Gastrocnemius medialis (tissue), 4 donors: ENCODE measurements at regions not wholly inside any gene's neighbourhood (a gene's known extent, or its start where the extent isn't known, plus 50 kb on each side); places are given as distances from the start of the nearest gene placed in this dataset.
A peak's percentile ranks its signal among the peaks of the same experiment; 100 is the strongest.

Experiments used
- ATAC-seq, 2 donors: fragments of 150-250 bp; one replicate each; pipeline ENCODE4 v1.9.1; 2016
- DNase-seq, 2 donors: peaks; one replicate each; pipeline ENCODE4 v3.0.0-alpha.2; 2019
- H3K27ac ChIP-seq, 4 donors: fragments of 200-600 bp; sonication (generic); 1 replicate in 1 of 4; 2 replicates in 3 of 4; pipeline ENCODE4 v1.5.1; 2016 to 2018; ENCODE audit warnings: mild to moderate bottlenecking in 2 of 4, moderate library complexity in 1 of 4
- H3K27me3 ChIP-seq, 3 donors: fragments of 200-600 bp; sonication (generic) in 2 of 3; 1 replicate in 1 of 3; 2 replicates in 2 of 3; pipeline versions ENCODE4 v1.5.1 to v1.6.0; 2016 to 2019; ENCODE audit warnings: mild to moderate bottlenecking in 1 of 3, moderate library complexity in 1 of 3
- H3K36me3 ChIP-seq, 2 donors: fragments of 200-600 bp; sonication (generic) in 1 of 2; one replicate each; pipeline ENCODE4 v1.5.1; 2017 to 2018
- H3K4me1 ChIP-seq, 2 donors: fragments of 200-600 bp; sonication (generic) in 1 of 2; one replicate each; pipeline ENCODE4 v1.5.1; 2016 to 2017; ENCODE audit warnings: mild to moderate bottlenecking in 2 of 2
- H3K4me3 ChIP-seq, 4 donors: fragments of 200-600 bp; sonication (generic) in 3 of 4; 1 replicate in 1 of 4; 2 replicates in 3 of 4; pipeline ENCODE4 v1.5.1; 2016 to 2019; ENCODE audit warnings: mild to moderate bottlenecking in 2 of 4
- H3K9me3 ChIP-seq, 3 donors: fragments of 200-600 bp; sonication (generic) in 2 of 3; 1 replicate in 1 of 3; 2 replicates in 2 of 3; pipeline ENCODE4 v1.5.1; 2016 to 2019
- POLR2A ChIP-seq, 2 donors: fragments of 450-650 bp; IDR thresholded peaks; one replicate each; pipeline ENCODE4 v1.6.1; 2017; ENCODE audit warnings: antibody characterized with exemption in 2 of 2, mild to moderate bottlenecking in 2 of 2, moderate library complexity in 2 of 2
- in situ Hi-C, 4 donors: fragments of 200-750 bp; cut with MboI; loops; one replicate each; pipeline versions ENCODE4 v1.15.0 to v1.8.0; 2017; ENCODE audit warnings: low sequenced_read_pairs in 4 of 4
- intact Hi-C: fragments of 100-400 bp; cut with DNase I; formaldehyde crosslinking; loops from one replicate; pipeline ENCODE4 v1.15.1; 2023; ENCODE audit warnings: low total_unique reads
- TF ChIP-seq, protein P1 (sequence below), 5 experiments: fragments of 450-650 bp in 3 of 5; fragments of 200-600 bp in 2 of 5; sonication (generic) in 2 of 5; IDR thresholded peaks in 4 of 5; conservative IDR thresholded peaks in 1 of 5; 1 replicate in 4 of 5; 2 replicates in 1 of 5; pipeline ENCODE4 v1.5.1; 2016 to 2019; ENCODE audit warnings: antibody characterized with exemption in 5 of 5, mild to moderate bottlenecking in 3 of 5, moderate library complexity in 3 of 5

DNA sequence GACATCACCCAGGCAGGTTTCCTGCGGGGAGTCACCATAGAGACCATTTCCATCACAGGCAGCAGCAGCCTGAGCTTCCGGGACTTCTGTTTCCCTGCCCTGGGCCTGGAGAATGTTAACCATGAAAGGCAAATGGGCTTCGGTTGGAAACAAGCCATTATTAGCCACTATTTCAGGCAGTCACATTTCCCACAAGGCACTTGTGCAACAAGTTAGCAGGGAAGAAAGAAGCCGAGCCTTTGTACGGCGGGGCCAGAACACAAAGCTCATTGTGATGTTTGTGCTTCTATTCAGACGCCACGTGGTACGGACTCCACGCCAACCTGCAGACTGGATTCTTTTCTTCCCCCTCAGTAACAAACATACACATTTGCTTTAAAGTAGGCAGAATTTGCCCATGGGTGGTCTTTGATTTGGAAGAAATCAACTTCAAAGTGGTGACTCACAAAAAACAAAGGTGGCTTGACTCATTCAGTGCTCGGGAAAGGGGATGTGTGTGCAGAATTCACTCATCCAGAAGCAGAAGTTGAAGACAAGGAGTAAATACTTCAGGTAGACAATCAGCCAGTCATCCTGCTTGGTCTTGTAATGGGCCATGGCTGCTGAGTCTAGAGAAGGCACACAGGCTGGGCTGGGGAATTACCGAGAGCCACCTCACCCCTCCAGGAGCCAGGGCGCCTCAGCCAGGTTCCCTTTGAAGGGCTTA lies 154.2 kb upstream of the PRMT8 start:
- TF ChIP-seq, protein P1, sequence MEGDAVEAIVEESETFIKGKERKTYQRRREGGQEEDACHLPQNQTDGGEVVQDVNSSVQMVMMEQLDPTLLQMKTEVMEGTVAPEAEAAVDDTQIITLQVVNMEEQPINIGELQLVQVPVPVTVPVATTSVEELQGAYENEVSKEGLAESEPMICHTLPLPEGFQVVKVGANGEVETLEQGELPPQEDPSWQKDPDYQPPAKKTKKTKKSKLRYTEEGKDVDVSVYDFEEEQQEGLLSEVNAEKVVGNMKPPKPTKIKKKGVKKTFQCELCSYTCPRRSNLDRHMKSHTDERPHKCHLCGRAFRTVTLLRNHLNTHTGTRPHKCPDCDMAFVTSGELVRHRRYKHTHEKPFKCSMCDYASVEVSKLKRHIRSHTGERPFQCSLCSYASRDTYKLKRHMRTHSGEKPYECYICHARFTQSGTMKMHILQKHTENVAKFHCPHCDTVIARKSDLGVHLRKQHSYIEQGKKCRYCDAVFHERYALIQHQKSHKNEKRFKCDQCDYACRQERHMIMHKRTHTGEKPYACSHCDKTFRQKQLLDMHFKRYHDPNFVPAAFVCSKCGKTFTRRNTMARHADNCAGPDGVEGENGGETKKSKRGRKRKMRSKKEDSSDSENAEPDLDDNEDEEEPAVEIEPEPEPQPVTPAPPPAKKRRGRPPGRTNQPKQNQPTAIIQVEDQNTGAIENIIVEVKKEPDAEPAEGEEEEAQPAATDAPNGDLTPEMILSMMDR (IDR thresholded peaks at IDR 0.05 in 4 of 5, conservative IDR thresholded peaks at IDR 0.05 in 1 of 5) = no peak
- no peak for TF ChIP-seq POLR2A (IDR thresholded peaks at IDR 0.05)
- no peak overlapping the region for H3K4me3 ChIP-seq
- in situ Hi-C loops = no loop called here
- intact Hi-C loops = no loop called here
- no peaks in the 10 kb centered on the region for H3K36me3 ChIP-seq
- no peaks in the 10 kb centered on the region for H3K27me3 ChIP-seq
- no peaks in the 10 kb centered on the region for H3K9me3 ChIP-seq
- no peaks in the 10 kb centered on the region for H3K4me1 ChIP-seq
- no peak for ATAC-seq
- H3K27ac ChIP-seq = no peak overlapping the region
- DNase-seq = no peak

DNA sequence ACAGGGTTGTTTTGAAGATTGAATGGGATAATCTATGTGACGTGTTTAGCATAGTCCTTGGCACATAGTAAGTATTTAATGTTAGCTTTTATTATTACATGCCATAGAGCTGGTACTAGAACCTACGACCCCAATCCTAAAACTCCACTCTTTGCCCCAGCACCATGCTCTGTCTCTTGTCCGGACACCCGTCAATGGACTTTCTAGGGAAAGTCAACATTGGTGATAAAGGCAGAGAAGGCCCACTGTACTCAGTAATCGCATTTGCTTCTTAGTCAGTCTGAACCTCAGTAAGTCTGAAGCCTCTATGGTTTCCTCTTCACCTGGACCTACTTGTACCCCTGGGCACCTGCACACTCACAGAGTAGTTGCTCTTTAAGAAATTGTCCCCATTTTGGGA lies 153.1 kb upstream of the PRMT8 start:
- in situ Hi-C loops = no loop called here
- TF ChIP-seq, protein P1 (IDR thresholded peaks at IDR 0.05 in 4 of 5, conservative IDR thresholded peaks at IDR 0.05 in 1 of 5) = no peak
- no peak for TF ChIP-seq POLR2A (IDR thresholded peaks at IDR 0.05)
- no peaks in the 10 kb centered on the region for H3K9me3 ChIP-seq
- H3K27me3 ChIP-seq = no peaks in the 10 kb centered on the region
- H3K27ac ChIP-seq = no peak overlapping the region
- intact Hi-C loops = no loop called here
- H3K4me1 ChIP-seq = no peaks in the 10 kb centered on the region
- H3K36me3 ChIP-seq = no peaks in the 10 kb centered on the region
- DNase-seq = no peak
- no peak for ATAC-seq
- H3K4me3 ChIP-seq = no peak overlapping the region

DNA sequence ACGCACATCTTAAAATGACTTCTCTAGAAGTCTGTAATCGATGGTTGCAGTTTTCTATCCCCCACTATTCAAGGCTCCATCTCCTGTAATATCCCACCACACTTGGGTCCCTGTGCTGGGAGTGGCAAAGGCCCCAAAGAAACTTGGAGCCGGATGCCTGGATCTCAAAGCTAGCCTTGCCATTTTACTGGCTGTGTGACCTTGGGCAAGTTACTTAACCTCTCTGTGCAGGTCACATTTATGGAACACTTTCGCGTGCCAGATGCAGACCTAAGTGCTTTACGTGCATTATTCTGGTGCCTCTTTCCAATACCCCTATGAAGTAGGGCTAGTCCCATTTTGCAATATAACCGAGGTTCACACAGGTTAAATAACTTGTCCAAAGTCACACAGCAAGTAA lies 151.8 kb upstream of the PRMT8 start:
- TF ChIP-seq POLR2A (IDR thresholded peaks at IDR 0.05) = no peak
- TF ChIP-seq, protein P1 (IDR thresholded peaks at IDR 0.05 in 4 of 5, conservative IDR thresholded peaks at IDR 0.05 in 1 of 5) = no peak
- no peak for ATAC-seq
- in situ Hi-C loops (no loop called here), intact Hi-C loops (no loop called here)
- H3K27me3 ChIP-seq = no peaks in the 10 kb centered on the region
- H3K4me3 ChIP-seq = no peak overlapping the region
- H3K4me1 ChIP-seq = no peaks in the 10 kb centered on the region
- H3K36me3 ChIP-seq = no peaks in the 10 kb centered on the region
- no peak overlapping the region for H3K27ac ChIP-seq
- H3K9me3 ChIP-seq = no peaks in the 10 kb centered on the region
- no peak for DNase-seq

DNA sequence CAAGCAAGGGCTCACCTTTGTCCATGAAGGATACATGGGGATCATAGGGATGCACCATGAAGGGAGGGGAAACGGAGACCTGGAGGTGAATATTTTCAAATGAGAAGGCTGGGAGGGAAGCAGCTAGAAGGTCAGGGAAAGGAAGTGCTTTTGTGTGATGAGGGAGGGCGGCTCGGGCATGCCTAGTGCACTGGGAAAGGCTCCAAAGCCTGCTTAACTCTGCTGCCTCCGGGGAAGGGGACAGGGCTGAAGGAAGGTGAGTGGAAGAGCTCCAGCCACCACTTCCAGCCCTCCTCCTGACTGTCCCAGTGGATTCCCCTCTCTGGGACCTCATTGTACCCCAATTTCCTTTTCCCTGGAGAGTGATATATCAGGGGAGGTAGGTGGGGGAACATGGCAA lies 149.4 kb upstream of the PRMT8 start:
- H3K36me3 ChIP-seq = no peaks in the 10 kb centered on the region
- in situ Hi-C loops = no loop called here
- no peak overlapping the region for H3K27ac ChIP-seq
- H3K9me3 ChIP-seq = no peaks in the 10 kb centered on the region
- intact Hi-C loops = no loop called here
- no peak overlapping the region for H3K4me3 ChIP-seq
- no peaks in the 10 kb centered on the region for H3K4me1 ChIP-seq
- ATAC-seq (no peak), DNase-seq (no peak)
- TF ChIP-seq POLR2A (IDR thresholded peaks at IDR 0.05) = no peak
- TF ChIP-seq, protein P1 (IDR thresholded peaks at IDR 0.05 in 4 of 5, conservative IDR thresholded peaks at IDR 0.05 in 1 of 5) = no peak
- H3K27me3 ChIP-seq = no peaks in the 10 kb centered on the region

DNA sequence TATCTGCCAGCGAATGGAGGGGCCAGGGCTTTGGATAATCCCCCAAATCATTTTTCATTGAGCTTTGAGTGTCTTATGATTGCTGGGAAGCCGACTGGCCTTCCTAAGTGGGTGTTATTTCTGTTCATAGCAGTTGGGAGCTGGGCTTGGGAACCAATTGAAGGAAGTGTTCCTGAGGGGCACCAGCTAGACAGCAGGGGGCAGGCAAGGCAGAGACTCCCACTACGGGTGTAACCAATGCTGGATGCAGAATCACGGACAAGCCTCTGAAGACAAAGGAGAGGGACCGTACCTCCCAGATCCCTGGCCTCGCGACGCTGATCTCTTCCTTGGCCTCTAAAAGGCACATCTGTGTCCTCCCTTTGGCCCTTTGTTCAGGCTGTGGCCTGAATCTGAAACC lies 149.0 kb upstream of the PRMT8 start:
- ATAC-seq = peak in 1 of 2 donors; percentile 45
- no peak for TF ChIP-seq POLR2A (IDR thresholded peaks at IDR 0.05)
- TF ChIP-seq, protein P1 (IDR thresholded peaks at IDR 0.05 in 4 of 5, conservative IDR thresholded peaks at IDR 0.05 in 1 of 5) = peak in 3 of 5 experiments; percentile 29 to 47 (median 35)
- Histone ChIP-seq H3K36me3 (no peaks in the 10 kb centered on the region), H3K27me3 (no peaks in the 10 kb centered on the region), H3K9me3 (no peaks in the 10 kb centered on the region), H3K27ac (no peak overlapping the region), H3K4me3 (no peak overlapping the region), H3K4me1 (no peaks in the 10 kb centered on the region)
- in situ Hi-C loops = no loop called here
- intact Hi-C loops = no loop called here
- no peak for DNase-seq
